Neuronal stem cell (in vitro differentiated cells): ENCODE measurements at regions not wholly inside any gene's neighbourhood (a gene's known extent, or its start where the extent isn't known, plus 50 kb on each side); places are given as distances from the start of the nearest gene placed in this dataset.

Experiments
- DNase-seq: peaks from one replicate; pipeline ENCODE4 v3.0.0-alpha.2; 2013; ENCODE audit warnings: low spot score
- H2AFZ ChIP-seq: one replicate; pipeline ENCODE4 v1.6.1; 2013; ENCODE audit warnings: mild to moderate bottlenecking, low read length, inconsistent platforms
- H2AK5ac ChIP-seq: 2 replicates; pipeline ENCODE4 v1.6.1; 2013; ENCODE audit warnings: low read depth, mild to moderate bottlenecking, inconsistent platforms, low read length, moderate library complexity, mixed read lengths
- H2BK120ac ChIP-seq: 2 replicates; pipeline ENCODE4 v1.6.1; 2013; ENCODE audit warnings: low read depth, mild to moderate bottlenecking, inconsistent platforms, low read length, moderate library complexity, mixed read lengths
- H2BK12ac ChIP-seq: one replicate; pipeline ENCODE4 v1.6.1; 2013; ENCODE audit warnings: low read length, inconsistent platforms
- H2BK15ac ChIP-seq: 2 replicates; pipeline ENCODE4 v1.6.1; 2013; ENCODE audit warnings: mild to moderate bottlenecking, low read length, inconsistent platforms, mixed read lengths
- H2BK5ac ChIP-seq: one replicate; pipeline ENCODE4 v1.6.1; 2013; ENCODE audit warnings: inconsistent platforms, mild to moderate bottlenecking, low read length, moderate library complexity
- H3K14ac ChIP-seq: one replicate; pipeline ENCODE4 v1.6.1; 2013; ENCODE audit warnings: low read length, inconsistent platforms
- H3K18ac ChIP-seq: 2 replicates; pipeline ENCODE4 v1.6.1; 2013; ENCODE audit warnings: low read length, inconsistent platforms
- H3K23ac ChIP-seq: 2 replicates; pipeline ENCODE4 v1.6.1; 2013; ENCODE audit warnings: low read depth, mild to moderate bottlenecking, mixed read lengths, low read length, inconsistent platforms; ENCODE audit not compliant: poor library complexity
- H3K27ac ChIP-seq: replicated peaks from 3 replicates; pipeline ENCODE4 v1.5.1; 2013; ENCODE audit warnings: low read length, inconsistent platforms
- H3K27me3 ChIP-seq, 3 experiments: 2 replicates each; pipeline ENCODE4 v1.6.1; 2013; ENCODE audit warnings: low read length in 3 of 3, mild to moderate bottlenecking in 2 of 3, inconsistent platforms in 1 of 3, low read depth in 1 of 3, mixed read lengths in 1 of 3, moderate library complexity in 1 of 3; ENCODE audit not compliant: control insufficient read depth in 3 of 3, insufficient read depth in 3 of 3
- H3K36me3 ChIP-seq, 2 donors: replicated peaks in 1 of 2; 2 replicates each; pipeline ENCODE4 v1.6.1; 2013; ENCODE audit warnings: low read length in 2 of 2; ENCODE audit not compliant: control insufficient read depth in 2 of 2, insufficient read depth in 2 of 2
- H3K4ac ChIP-seq: 2 replicates; pipeline ENCODE4 v1.6.1; 2013; ENCODE audit warnings: inconsistent platforms, mild to moderate bottlenecking, low read length, moderate library complexity
- H3K4me1 ChIP-seq, 2 donors: 1 replicate in 1 of 2; 2 replicates in 1 of 2; pipeline ENCODE4 v1.6.1; 2013; ENCODE audit warnings: low read length in 2 of 2, low read depth in 1 of 2; ENCODE audit not compliant: control insufficient read depth in 2 of 2, insufficient read depth in 1 of 2
- H3K4me2 ChIP-seq: one replicate; pipeline ENCODE4 v1.6.1; 2013; ENCODE audit warnings: mild to moderate bottlenecking, low read length, inconsistent platforms; ENCODE audit not compliant: insufficient read depth, poor library complexity, severe bottlenecking
- H3K4me3 ChIP-seq, 2 donors: 2 replicates each; pipeline ENCODE4 v1.5.1; 2013; ENCODE audit warnings: low read length in 2 of 2, mild to moderate bottlenecking in 2 of 2, inconsistent platforms in 1 of 2, moderate library complexity in 1 of 2
- H3K79me1 ChIP-seq: one replicate; pipeline ENCODE4 v1.6.1; 2013; ENCODE audit warnings: low read depth, mild to moderate bottlenecking, inconsistent platforms, low read length, moderate library complexity
- H3K9ac ChIP-seq: one replicate; pipeline ENCODE4 v1.6.1; 2013; ENCODE audit warnings: mild to moderate bottlenecking, low read depth, low read length, inconsistent platforms; ENCODE audit not compliant: poor library complexity
- H3K9me3 ChIP-seq, 2 donors: replicated peaks in 1 of 2; 2 replicates each; pipeline versions ENCODE3 to v1.6.1; 2013; ENCODE audit warnings: low read length in 2 of 2, mild to moderate bottlenecking in 2 of 2, inconsistent platforms in 1 of 2, low read depth in 1 of 2, mixed read lengths in 1 of 2, moderate library complexity in 1 of 2; ENCODE audit not compliant: control insufficient read depth in 2 of 2, insufficient read depth in 1 of 2
- H4K8ac ChIP-seq: one replicate; pipeline ENCODE4 v1.6.1; 2013; ENCODE audit warnings: low read depth, mild to moderate bottlenecking, inconsistent platforms, low read length, moderate library complexity
- H4K91ac ChIP-seq: one replicate; pipeline ENCODE4 v1.6.1; 2013; ENCODE audit warnings: low read length, low read depth, mild to moderate bottlenecking, inconsistent platforms; ENCODE audit not compliant: poor library complexity
- WGBS, 2 donors: extraction: QIAGEN DNeasy Blood & Tissue Kit; methylation state at CpG; one replicate each; pipeline ENCODE4 v1.1.7; 2013; ENCODE audit warnings: missing lambda C conversion rate in 2 of 2, mixed read lengths in 1 of 2; ENCODE audit not compliant: insufficient read length in 2 of 2, insufficient replicate concordance in 1 of 2; ENCODE audit errors: extremely low coverage in 2 of 2; 5-methylcytosine and 5-hydroxymethylcytosine counted together

- no peak overlapping the region for H2BK15ac ChIP-seq
- no peak overlapping the region for H3K4me3 ChIP-seq
- DNase-seq: no peak
- no CpG with 5 or more reads among the region's 3 CpGs for WGBS, 2 donors
- H3K4ac ChIP-seq: no peak overlapping the region
- no peak overlapping the region for H3K27ac ChIP-seq
- H3K23ac ChIP-seq: no peak overlapping the region
- H4K8ac ChIP-seq: no peak overlapping the region
- H3K79me1 ChIP-seq: no peaks in the 10 kb centered on the region
- H4K91ac ChIP-seq: no peak overlapping the region
- H3K27me3 ChIP-seq: peaks cover 0 to 3% (median 0%) of the 10 kb centered on the region in 3 experiments
- no peak overlapping the region for H3K14ac ChIP-seq
- no peak overlapping the region for H3K18ac ChIP-seq
- no peak overlapping the region for H3K9ac ChIP-seq
- H2AFZ ChIP-seq: no peak overlapping the region
- H3K4me1 ChIP-seq: peaks cover 0 to 20% of the 10 kb centered on the region in 2 donors
- H2BK5ac ChIP-seq: no peak overlapping the region
- H2BK120ac ChIP-seq: no peak overlapping the region
- H3K36me3 ChIP-seq: no peaks in the 10 kb centered on the region
- H2AK5ac ChIP-seq: no peak overlapping the region
- no peaks in the 10 kb centered on the region for H3K9me3 ChIP-seq
- H3K4me2 ChIP-seq: no peak overlapping the region
- H2BK12ac ChIP-seq: no peak overlapping the region
These were observed 100.0 kb upstream of the CXCR4 start for GRCh38 chr2:136217996-136218395.

GRCh38 chr2:136215908-136216472, 98.0 kb upstream of the CXCR4 start:
- Histone ChIP-seq H3K36me3 (no peaks in the 10 kb centered on the region), H3K23ac (no peak overlapping the region), H3K4me3 (no peak overlapping the region), H2AK5ac (no peak overlapping the region), H3K4ac (no peak overlapping the region), H2BK15ac (no peak overlapping the region), H3K9me3 (no peaks in the 10 kb centered on the region), H2BK120ac (no peak overlapping the region), H3K9ac (no peak overlapping the region), H3K27ac (peak overlapping the region; percentile 70), H4K8ac (no peak overlapping the region), H2BK12ac (no peak overlapping the region), H3K79me1 (no peaks in the 10 kb centered on the region), H4K91ac (no peak overlapping the region), H2BK5ac (no peak overlapping the region), H3K27me3 (peaks cover 0 to 3% (median 0%) of the 10 kb centered on the region in 3 experiments), H3K4me2 (no peak overlapping the region), H3K4me1 (peaks cover 0 to 20% of the 10 kb centered on the region in 2 donors), H2AFZ (no peak overlapping the region), H3K18ac (no peak overlapping the region), H3K14ac (no peak overlapping the region)
- no CpG with 5 or more reads among the region's 5 CpGs for WGBS, 2 donors
- DNase-seq: no peak

- no peak overlapping the region for H4K8ac ChIP-seq
- H2AK5ac ChIP-seq: no peak overlapping the region
- H2BK5ac ChIP-seq: no peak overlapping the region
- no peaks in the 10 kb centered on the region for H3K36me3 ChIP-seq
- no peaks in the 10 kb centered on the region for H3K9me3 ChIP-seq
- H3K18ac ChIP-seq: no peak overlapping the region
- H3K79me1 ChIP-seq: no peaks in the 10 kb centered on the region
- H2AFZ ChIP-seq: no peak overlapping the region
- peak overlapping the region; percentile 70 for H3K27ac ChIP-seq
- H3K4me1 ChIP-seq: peaks cover 0 to 20% of the 10 kb centered on the region in 2 donors
- WGBS, 2 donors: no CpG with 5 or more reads among the region's 2 CpGs
- H3K27me3 ChIP-seq: peaks cover 0 to 3% (median 0%) of the 10 kb centered on the region in 3 experiments
- no peak overlapping the region for H3K14ac ChIP-seq
- H3K9ac ChIP-seq: no peak overlapping the region
- H3K23ac ChIP-seq: no peak overlapping the region
- H2BK15ac ChIP-seq: no peak overlapping the region
- DNase-seq: peak; percentile 48
- no peak overlapping the region for H2BK120ac ChIP-seq
- no peak overlapping the region for H3K4me3 ChIP-seq
- no peak overlapping the region for H2BK12ac ChIP-seq
- H3K4ac ChIP-seq: no peak overlapping the region
- no peak overlapping the region for H4K91ac ChIP-seq
- H3K4me2 ChIP-seq: no peak overlapping the region
These were observed 97.5 kb upstream of the CXCR4 start for GRCh38 chr2:136215449-136215848.

GRCh38 chr2:136214307-136215200, 96.6 kb upstream of the CXCR4 start:
- WGBS, 2 donors: no CpG with 5 or more reads among the region's 5 CpGs
- Histone ChIP-seq H3K9me3 (no peaks in the 10 kb centered on the region), H3K18ac (no peak overlapping the region), H3K14ac (no peak overlapping the region), H2AFZ (no peak overlapping the region), H3K79me1 (no peaks in the 10 kb centered on the region), H3K23ac (no peak overlapping the region), H3K4me3 (no peak overlapping the region), H3K36me3 (no peaks in the 10 kb centered on the region), H3K27me3 (no peaks in the 10 kb centered on the region), H2BK12ac (no peak overlapping the region), H3K4me1 (peaks cover 0 to 14% of the 10 kb centered on the region in 2 donors), H4K91ac (no peak overlapping the region), H3K4me2 (no peak overlapping the region), H2BK5ac (no peak overlapping the region), H3K9ac (no peak overlapping the region), H4K8ac (no peak overlapping the region), H3K27ac (peak overlapping the region; percentile 12), H2BK120ac (no peak overlapping the region), H2AK5ac (no peak overlapping the region), H2BK15ac (no peak overlapping the region), H3K4ac (no peak overlapping the region)
- DNase-seq: no peak
